ENCODE measurements at regions not wholly inside any gene's neighbourhood (a gene's known extent, or its start where the extent isn't known, plus 50 kb on each side); places are given as distances from the start of the nearest gene placed in this dataset.

DNA sequence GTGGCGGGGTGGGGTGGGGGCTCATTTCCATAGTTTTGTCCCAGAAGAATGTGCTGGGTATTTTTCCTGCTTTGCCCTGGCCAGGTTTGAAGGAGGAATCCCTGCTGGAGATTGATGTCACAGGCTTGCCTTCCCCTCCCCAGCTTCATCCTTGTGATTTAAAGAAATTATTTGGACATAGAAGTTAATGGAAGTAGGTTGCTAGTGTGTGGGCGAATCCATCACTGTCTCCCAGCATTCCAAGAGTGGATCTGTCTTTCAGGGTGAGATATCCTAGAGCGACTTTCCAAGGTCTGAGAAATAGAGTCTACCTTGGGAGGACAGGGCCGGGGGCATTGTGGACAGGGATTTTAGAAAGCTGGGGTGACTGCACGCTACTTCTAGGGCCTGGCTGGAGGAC lies 64.9 kb upstream of the HSPA9 start:
- no peaks in the 10 kb centered on the region for H3K27me3 ChIP-seq
- 84 to 92% methylated on average over 5 of the region's 5 CpGs for WGBS, 2 donors

DNA sequence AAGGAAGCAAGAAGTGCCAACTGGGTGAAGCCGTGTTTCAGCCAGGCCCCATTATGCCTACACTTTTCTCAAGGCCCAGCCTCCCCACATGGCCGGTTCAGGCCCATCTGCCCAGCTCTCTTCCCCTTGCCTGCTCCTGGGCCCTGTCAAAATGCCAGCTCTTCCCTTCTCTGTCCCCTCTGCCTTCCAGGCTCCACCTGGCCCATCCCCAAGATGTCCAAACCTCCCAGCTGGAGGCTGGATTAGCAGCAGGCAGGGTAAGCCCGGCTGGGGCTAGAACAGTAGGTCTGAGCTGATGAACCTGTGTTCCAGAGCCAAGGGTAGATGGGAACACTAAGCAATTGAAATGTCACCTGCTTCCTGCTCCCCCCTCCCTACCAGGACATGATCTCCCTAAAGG lies 64.1 kb upstream of the HSPA9 start:
- FAIRE-seq (no peak), ATAC-seq (no peak), DNase-seq (no peak)
- Histone ChIP-seq H3K9me3 (no peaks in the 10 kb centered on the region), H3K4me3 (no peak overlapping the region), H3K4me1 (no peaks in the 10 kb centered on the region), H3K27ac (no peak overlapping the region), H3K36me3 (no peaks in the 10 kb centered on the region), H3K27me3 (no peaks in the 10 kb centered on the region)
- TF ChIP-seq CTCF (IDR thresholded peaks at IDR 0.05) = no peak
- intact Hi-C loops (cut with DNase I) = no loop called here
- WGBS, 2 donors = 77 to 88% methylated on average over 3 of the region's 3 CpGs

More for the DNA sequence above, 64.9 kb upstream of the HSPA9 start:
- no peak for FAIRE-seq
- TF ChIP-seq CTCF (IDR thresholded peaks at IDR 0.05) = no peak
- Histone ChIP-seq H3K36me3 (no peaks in the 10 kb centered on the region), H3K4me3 (no peak overlapping the region), H3K4me1 (no peaks in the 10 kb centered on the region), H3K9me3 (no peaks in the 10 kb centered on the region), H3K27ac (no peak overlapping the region)
- ATAC-seq = no peak
- intact Hi-C loops (cut with DNase I) = no loop called here
- no peak for DNase-seq

DNA sequence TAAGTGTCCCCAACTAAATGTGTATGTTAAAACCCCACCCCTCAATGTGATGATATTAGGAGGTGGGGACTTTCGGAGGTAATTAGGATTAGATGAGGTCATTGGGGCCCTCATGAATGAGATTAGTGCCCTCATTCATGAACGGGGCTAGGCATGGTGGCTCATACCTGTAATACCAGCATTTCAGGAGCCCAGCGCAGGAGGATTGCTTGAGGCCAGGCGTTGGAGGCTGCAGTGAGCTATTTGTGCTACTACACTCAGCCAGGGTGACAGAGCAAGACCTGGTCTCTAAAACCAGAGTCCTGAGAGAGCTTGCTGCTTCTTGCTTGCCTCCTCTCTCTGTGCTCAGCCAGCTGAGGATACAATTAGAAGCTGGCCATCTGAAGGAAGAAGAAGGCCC lies 62.1 kb upstream of the HSPA9 start:
- no peak overlapping the region for H3K4me3 ChIP-seq
- FAIRE-seq (no peak), DNase-seq (no peak), ATAC-seq (no peak)
- no peaks in the 10 kb centered on the region for H3K4me1 ChIP-seq
- no peaks in the 10 kb centered on the region for H3K9me3 ChIP-seq
- no peak for TF ChIP-seq CTCF (IDR thresholded peaks at IDR 0.05)
- intact Hi-C loops (cut with DNase I) = no loop called here
- H3K36me3 ChIP-seq = no peaks in the 10 kb centered on the region
- 93 to 94% methylated on average over 4 of the region's 4 CpGs for WGBS, 2 donors
- no peak overlapping the region for H3K27ac ChIP-seq
- H3K27me3 ChIP-seq = no peaks in the 10 kb centered on the region

DNA sequence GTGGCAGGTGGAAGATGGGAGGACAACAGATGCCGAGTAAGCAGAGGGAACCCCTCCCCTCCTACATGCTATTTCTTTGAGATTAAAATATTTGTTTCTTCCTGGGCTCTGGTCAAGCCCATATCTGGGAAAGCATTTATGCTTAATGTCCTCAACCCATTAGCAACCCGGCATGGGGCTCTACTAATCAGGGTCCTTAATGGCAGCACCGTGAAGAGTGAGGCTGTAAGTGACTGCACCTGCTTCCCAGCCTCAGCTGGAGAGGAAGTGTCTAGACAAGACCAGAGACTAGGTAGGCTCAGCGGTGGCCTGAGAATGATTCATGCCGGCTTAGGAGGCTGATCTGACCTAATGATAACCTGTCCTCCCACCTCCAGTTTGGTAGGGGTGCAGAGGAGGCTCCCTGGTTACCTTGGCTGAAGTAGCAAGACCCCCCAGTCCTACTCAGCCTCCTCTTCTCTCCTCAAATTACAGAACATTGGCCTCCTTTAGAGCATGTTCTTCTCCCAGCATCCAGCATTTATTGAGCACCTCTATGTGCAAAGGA lies 61.3 kb upstream of the HSPA9 start:
- Histone ChIP-seq H3K9me3 (no peaks in the 10 kb centered on the region), H3K4me3 (no peak overlapping the region), H3K27ac (no peak overlapping the region), H3K4me1 (no peaks in the 10 kb centered on the region), H3K27me3 (no peaks in the 10 kb centered on the region), H3K36me3 (no peaks in the 10 kb centered on the region)
- intact Hi-C loops (cut with DNase I) = no loop called here
- peak in 1 of 6 donors; percentile 38 for DNase-seq
- ATAC-seq = no peak
- FAIRE-seq = no peak
- no peak for TF ChIP-seq CTCF (IDR thresholded peaks at IDR 0.05)
- 70 to 76% methylated on average over 5 of the region's 5 CpGs for WGBS, 2 donors

DNA sequence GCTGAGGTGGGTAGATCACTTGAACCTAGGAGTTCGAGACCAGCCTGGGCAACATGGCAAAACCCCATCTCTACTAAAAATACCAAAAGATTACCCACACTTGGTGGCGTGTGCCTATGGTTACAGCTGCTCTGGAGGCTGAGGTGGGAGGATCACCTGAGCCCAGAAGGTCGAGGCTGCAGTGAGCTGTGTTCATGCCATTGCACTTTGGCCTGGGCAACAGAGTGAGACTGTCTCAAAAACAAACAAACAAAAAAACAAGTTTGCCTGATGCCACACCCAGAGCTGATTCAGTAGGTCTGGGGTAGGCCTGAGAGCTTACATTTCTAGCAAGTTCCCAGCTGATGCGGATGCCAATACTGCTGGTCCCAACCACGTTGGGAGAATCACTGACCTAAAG lies 60.5 kb upstream of the HSPA9 start:
- 86 to 90% methylated on average over 5 of the region's 5 CpGs for WGBS, 2 donors
- no peak for ATAC-seq
- TF ChIP-seq CTCF (IDR thresholded peaks at IDR 0.05) = no peak
- intact Hi-C loops (cut with DNase I) = no loop called here
- DNase-seq = no peak
- H3K9me3 ChIP-seq = no peaks in the 10 kb centered on the region
- H3K36me3 ChIP-seq = no peaks in the 10 kb centered on the region
- no peak overlapping the region for H3K4me3 ChIP-seq
- H3K27me3 ChIP-seq = no peaks in the 10 kb centered on the region
- H3K27ac ChIP-seq = no peak overlapping the region
- no peaks in the 10 kb centered on the region for H3K4me1 ChIP-seq
- no peak for FAIRE-seq

Measured in pancreas (tissue), 10 donors.